Panc1 (cell line): ENCODE measurements at regions not wholly inside any gene's neighbourhood (a gene's known extent, or its start where the extent isn't known, plus 50 kb on each side); places are given as distances from the start of the nearest gene placed in this dataset.

ENCODE experiments used
- CTCF ChIP-seq: fragments of 450-650 bp; IDR thresholded peaks from 2 replicates; pipeline ENCODE4 v1.5.1; 2017; ENCODE audit warnings: mild to moderate bottlenecking
- POLR2AphosphoS5 ChIP-seq: IDR thresholded peaks from 2 replicates; pipeline ENCODE4 v1.6.1; 2012; ENCODE audit warnings: mild to moderate bottlenecking, low read depth, low read length, moderate library complexity
- TCF7L2 ChIP-seq: IDR thresholded peaks from 2 replicates; pipeline ENCODE4 v1.6.1; 2011; ENCODE audit warnings: mild to moderate bottlenecking, low read depth, low read length, inconsistent platforms

GRCh38 chr7:85821926-85822325 lies 635.1 kb upstream of the SEMA3D start:
- TF ChIP-seq CTCF: no peak
- no peak for TF ChIP-seq POLR2AphosphoS5
- TF ChIP-seq TCF7L2: no peak
